RWPE1 (cell line): ENCODE measurements at regions not wholly inside any gene's neighbourhood (a gene's known extent, or its start where the extent isn't known, plus 50 kb on each side); places are given as distances from the start of the nearest gene placed in this dataset.

Experiments
- CTCF ChIA-PET: fragments of 350-600 bp; sonication (Branson Sonifier 250); formaldehyde crosslinking; extraction: SDS; loops from one replicate; lab custom pipeline; 2021; lab: Yijun Ruan, JAX
- POLR2A ChIA-PET: fragments of 400-600 bp; formaldehyde crosslinking; extraction: SDS; loops from one replicate; lab custom pipeline; 2020; ENCODE audit warnings: antibody characterized with exemption; ENCODE audit not compliant: low non-redundant PET; lab: Yijun Ruan, JAX
- DNase-seq: peaks from one replicate; pipeline ENCODE4 v3.0.0; 2012; ENCODE audit warnings: low spot score
- H3K27ac ChIP-seq: fragments of 450-650 bp; 2 replicates; pipeline ENCODE4 v1.5.1; 2017
- CTCF ChIP-seq: fragments of 450-650 bp; conservative IDR thresholded peaks from 2 replicates; pipeline ENCODE4 v1.5.1; 2017; ENCODE audit warnings: low read depth, mild to moderate bottlenecking

GRCh38 chr2:199624958-199625357 is 167.2 kb upstream of the SATB2 start:
- no peak for DNase-seq
- H3K27ac ChIP-seq: no peak overlapping the region
- CTCF ChIA-PET: interaction anchor here (0.6 kb wide), 1 partner anchor 29 kb away, joined by 3 read pairs; no protein-coding TSS in a partner anchor
- POLR2A ChIA-PET: no interaction called here
- no peak for TF ChIP-seq CTCF

GRCh38 chr2:199612509-199613130 is 154.9 kb upstream of the SATB2 start:
- POLR2A ChIA-PET: no interaction called here
- CTCF ChIA-PET: no interaction called here
- TF ChIP-seq CTCF: no peak
- H3K27ac ChIP-seq: no peak overlapping the region
- DNase-seq: no peak

- CTCF ChIA-PET: no interaction called here
- TF ChIP-seq CTCF: no peak
Observed at GRCh38 chr2:199607914-199608313, 150.2 kb upstream of the SATB2 start.

GRCh38 chr2:199606193-199606780 is 148.5 kb upstream of the SATB2 start:
- ChIA-PET POLR2A (no interaction called here), CTCF (interaction anchor here (0.6 kb wide), 1 partner anchor 319 kb away, joined by 3 read pairs; no protein-coding TSS in a partner anchor)
- no peak overlapping the region for H3K27ac ChIP-seq
- no peak for TF ChIP-seq CTCF
- DNase-seq: no peak

More at GRCh38 chr2:199607914-199608313, 150.2 kb upstream of the SATB2 start:
- no peak for DNase-seq
- no peak overlapping the region for H3K27ac ChIP-seq
- POLR2A ChIA-PET: no interaction called here

- ChIA-PET POLR2A (no interaction called here), CTCF (no interaction called here)
- TF ChIP-seq CTCF: no peak
- DNase-seq: no peak
- no peak overlapping the region for H3K27ac ChIP-seq
Observed at GRCh38 chr2:199603721-199604291, 146.1 kb upstream of the SATB2 start.

GRCh38 chr2:199602896-199603717 is 145.4 kb upstream of the SATB2 start:
- TF ChIP-seq CTCF: no peak
- POLR2A ChIA-PET: no interaction called here

More at GRCh38 chr2:199602896-199603717, 145.4 kb upstream of the SATB2 start:
- DNase-seq: no peak
- no peak overlapping the region for H3K27ac ChIP-seq
- CTCF ChIA-PET: interaction anchor here (0.7 kb wide), 1 partner anchor 938 kb away, joined by 6 read pairs; no protein-coding TSS in a partner anchor
